CD4-positive, CD25-positive, alpha-beta regulatory T cell (primary cell): ENCODE measurements at regions not wholly inside any gene's neighbourhood (a gene's known extent, or its start where the extent isn't known, plus 50 kb on each side); places are given as distances from the start of the nearest gene placed in this dataset.
A peak's percentile ranks its signal among the peaks of the same experiment; 100 is the strongest.
"Not testable (repeated sequence)": the region's sequence is repeated elsewhere in the genome, so short reads cannot be mapped to it uniquely, and the experiment has no call there.

Experiments used
- ATAC-seq, 2 donors: fragments of 150-1000 bp; cut with Tn5 transposase; one replicate each; pipeline ENCODE4 v1.10.0; 2021; ENCODE audit warnings: low read depth in 2 of 2, moderate number of reproducible peaks in 2 of 2, moderate library complexity in 1 of 2
- DNase-seq, 3 donors: peaks; one replicate each; pipeline versions ENCODE4 v3.0.0 to v3.0.0-alpha.2; 2012 to 2022; ENCODE audit warnings: mixed read lengths in 1 of 3
- H3K27ac ChIP-seq: one replicate; pipeline ENCODE4 v1.7.0; 2013; ENCODE audit warnings: mild to moderate bottlenecking, low read length; ENCODE audit not compliant: insufficient read depth, poor library complexity, severe bottlenecking
- H3K27me3 ChIP-seq: one replicate; pipeline ENCODE4 v1.7.0; 2013; ENCODE audit warnings: low read length; ENCODE audit not compliant: control insufficient read depth, insufficient read depth
- H3K36me3 ChIP-seq: one replicate; pipeline ENCODE4 v1.7.0; 2013; ENCODE audit warnings: mild to moderate bottlenecking, low read length, moderate library complexity; ENCODE audit not compliant: control insufficient read depth, insufficient read depth
- H3K4me1 ChIP-seq: 2 replicates; pipeline ENCODE4 v1.7.0; 2013; ENCODE audit warnings: mild to moderate bottlenecking, low read length; ENCODE audit not compliant: insufficient read depth, control insufficient read depth, poor library complexity, severe bottlenecking
- H3K4me3 ChIP-seq: one replicate; pipeline ENCODE4 v1.7.0; 2013; ENCODE audit warnings: low read depth, mild to moderate bottlenecking, low read length, moderate library complexity
- H3K9me3 ChIP-seq, 2 experiments: 1 replicate in 1 of 2; 2 replicates in 1 of 2; pipeline ENCODE4 v1.7.0; 2013; ENCODE audit warnings: low read length in 2 of 2, mild to moderate bottlenecking in 1 of 2, moderate library complexity in 1 of 2; ENCODE audit not compliant: control insufficient read depth in 2 of 2
- H3K27ac Mint-ChIP-seq, 3 donors: one replicate each; pipeline ENCODE4 v1.8.0; 2020 to 2022; ENCODE audit warnings: mild to moderate bottlenecking in 3 of 3, mixed read lengths in 3 of 3, moderate library complexity in 2 of 3
- H3K27me3 Mint-ChIP-seq: one replicate; pipeline ENCODE4 v1.8.0; 2022; ENCODE audit warnings: mild to moderate bottlenecking, mixed read lengths
- H3K36me3 Mint-ChIP-seq: one replicate; pipeline ENCODE4 v1.8.0; 2020; ENCODE audit warnings: mixed read lengths
- H3K4me1 Mint-ChIP-seq, 4 donors: one replicate each; pipeline ENCODE4 v1.8.0; 2020 to 2022; ENCODE audit warnings: mixed read lengths in 4 of 4, mild to moderate bottlenecking in 1 of 4
- H3K4me3 Mint-ChIP-seq, 4 donors: one replicate each; pipeline ENCODE4 v1.8.0; 2020 to 2022; ENCODE audit warnings: mild to moderate bottlenecking in 4 of 4, mixed read lengths in 4 of 4, moderate library complexity in 3 of 4
- H3K9me3 Mint-ChIP-seq, 7 donors: one replicate each; pipeline ENCODE4 v1.8.0; 2020 to 2022; ENCODE audit warnings: mixed read lengths in 7 of 7, mild to moderate bottlenecking in 3 of 7, moderate library complexity in 2 of 7

- no peak overlapping the region for H3K27ac ChIP-seq
- H3K4me3 ChIP-seq, result no peak overlapping the region
- Mint-ChIP-seq H3K4me3 (no peak overlapping the region), H3K27me3 (peaks cover 10% of the 10 kb centered on the region), H3K36me3 (no peaks in the 10 kb centered on the region), H3K27ac (no peak overlapping the region), H3K9me3 (peaks cover 0 to 4% (median 0%) of the 10 kb centered on the region in 7 donors), H3K4me1 (peaks cover 0 to 19% (median 11%) of the 10 kb centered on the region in 4 donors)
- ATAC-seq, result no peak
- H3K9me3 ChIP-seq, result no peaks in the 10 kb centered on the region
- no peak for DNase-seq
- H3K4me1 ChIP-seq, result peaks cover 5% of the 10 kb centered on the region
- H3K36me3 ChIP-seq, result no peaks in the 10 kb centered on the region
- no peaks in the 10 kb centered on the region for H3K27me3 ChIP-seq
Observed at GRCh38 chr1:101448018-101448417, 211.2 kb downstream of the S1PR1 start.

- H3K27me3 ChIP-seq, H3K27ac ChIP-seq, ATAC-seq, H3K4me3 ChIP-seq, DNase-seq, H3K4me1 ChIP-seq, H3K9me3 Mint-ChIP-seq, H3K4me3 Mint-ChIP-seq, H3K36me3 Mint-ChIP-seq, H3K9me3 ChIP-seq, H3K27ac Mint-ChIP-seq, H3K27me3 Mint-ChIP-seq, H3K36me3 ChIP-seq: not testable (repeated sequence)
- peaks cover 6 to 32% (median 22%) of the 10 kb centered on the region in 4 donors for H3K4me1 Mint-ChIP-seq
Observed at GRCh38 chr1:101450691-101451090, 213.9 kb downstream of the S1PR1 start.

- Mint-ChIP-seq H3K36me3 (no peaks in the 10 kb centered on the region), H3K9me3 (peaks cover 0 to 7% (median 0%) of the 10 kb centered on the region in 7 donors), H3K27me3 (peaks cover 13% of the 10 kb centered on the region), H3K4me3 (no peak overlapping the region), H3K4me1 (peaks cover 6 to 32% (median 22%) of the 10 kb centered on the region in 4 donors), H3K27ac (peak overlapping the region in 1 of 3 donors; percentile 77)
- no peak for ATAC-seq
- DNase-seq, result peak in 1 of 3 donors; percentile 38
- Histone ChIP-seq H3K9me3 (no peaks in the 10 kb centered on the region), H3K27me3 (peaks cover 4% of the 10 kb centered on the region), H3K36me3 (no peaks in the 10 kb centered on the region), H3K4me1 (peaks cover 5% of the 10 kb centered on the region), H3K27ac (no peak overlapping the region), H3K4me3 (no peak overlapping the region)
Observed at GRCh38 chr1:101451888-101452287, 215.1 kb downstream of the S1PR1 start.

- H3K36me3 Mint-ChIP-seq, result no peaks in the 10 kb centered on the region
- H3K27ac Mint-ChIP-seq, result no peak overlapping the region
- Histone ChIP-seq H3K27ac (no peak overlapping the region), H3K4me3 (no peak overlapping the region), H3K4me1 (peaks cover 5% of the 10 kb centered on the region), H3K27me3 (peaks cover 4% of the 10 kb centered on the region), H3K9me3 (no peaks in the 10 kb centered on the region), H3K36me3 (no peaks in the 10 kb centered on the region)
- peaks cover 0 to 7% (median 0%) of the 10 kb centered on the region in 7 donors for H3K9me3 Mint-ChIP-seq
- H3K4me3 Mint-ChIP-seq, result no peak overlapping the region
- no peak for ATAC-seq
- H3K4me1 Mint-ChIP-seq, result peaks cover 6 to 32% (median 22%) of the 10 kb centered on the region in 4 donors
- DNase-seq, result no peak
- H3K27me3 Mint-ChIP-seq, result peaks cover 19% of the 10 kb centered on the region
Observed at GRCh38 chr1:101452825-101453224, 216.0 kb downstream of the S1PR1 start.

- Histone ChIP-seq H3K4me3 (peak overlapping the region; percentile 34), H3K27ac (no peak overlapping the region), H3K27me3 (peaks cover 4% of the 10 kb centered on the region), H3K9me3 (no peaks in the 10 kb centered on the region), H3K4me1 (peaks cover 5% of the 10 kb centered on the region), H3K36me3 (no peaks in the 10 kb centered on the region)
- no peak for ATAC-seq
- DNase-seq, result peak in 1 of 3 donors; percentile 32
- H3K4me3 Mint-ChIP-seq, result no peak overlapping the region
- peaks cover 19% of the 10 kb centered on the region for H3K27me3 Mint-ChIP-seq
- peak overlapping the region in 1 of 3 donors; percentile 4 for H3K27ac Mint-ChIP-seq
- H3K9me3 Mint-ChIP-seq, result peaks cover 0 to 4% (median 0%) of the 10 kb centered on the region in 7 donors
- H3K36me3 Mint-ChIP-seq, result no peaks in the 10 kb centered on the region
- H3K4me1 Mint-ChIP-seq, result peaks cover 6 to 32% (median 22%) of the 10 kb centered on the region in 4 donors
Observed at GRCh38 chr1:101453844-101454243, 217.0 kb downstream of the S1PR1 start.

GRCh38 chr1:101455166-101455565, 218.3 kb downstream of the S1PR1 start:
- no peak for ATAC-seq

GRCh38 chr1:101460739-101461138, 223.9 kb downstream of the S1PR1 start:
- DNase-seq (no peak), ATAC-seq (no peak)
- H3K27me3 Mint-ChIP-seq, result peaks cover 28% of the 10 kb centered on the region
- Histone ChIP-seq H3K36me3 (no peaks in the 10 kb centered on the region), H3K4me3 (no peak overlapping the region), H3K27ac (no peak overlapping the region), H3K27me3 (peaks cover 5% of the 10 kb centered on the region), H3K4me1 (no peaks in the 10 kb centered on the region), H3K9me3 (peaks cover 0 to 3% of the 10 kb centered on the region in 2 experiments)
- no peaks in the 10 kb centered on the region for H3K36me3 Mint-ChIP-seq
- no peaks in the 10 kb centered on the region for H3K4me1 Mint-ChIP-seq
- no peak overlapping the region for H3K4me3 Mint-ChIP-seq
- no peak overlapping the region for H3K27ac Mint-ChIP-seq
- peaks cover 0 to 2% (median 0%) of the 10 kb centered on the region in 7 donors for H3K9me3 Mint-ChIP-seq

More at GRCh38 chr1:101455166-101455565, 218.3 kb downstream of the S1PR1 start:
- peaks cover 5% of the 10 kb centered on the region for H3K4me1 ChIP-seq
- H3K27ac Mint-ChIP-seq, result peak overlapping the region in 1 of 3 donors; percentile 10
- peaks cover 6 to 32% (median 22%) of the 10 kb centered on the region in 4 donors for H3K4me1 Mint-ChIP-seq
- H3K36me3 Mint-ChIP-seq, result no peaks in the 10 kb centered on the region
- H3K9me3 ChIP-seq, result no peaks in the 10 kb centered on the region
- no peak overlapping the region for H3K27ac ChIP-seq
- H3K36me3 ChIP-seq, result no peaks in the 10 kb centered on the region
- no peak overlapping the region for H3K4me3 ChIP-seq
- peaks cover 5% of the 10 kb centered on the region for H3K27me3 ChIP-seq
- peaks cover 13% of the 10 kb centered on the region for H3K27me3 Mint-ChIP-seq
- no peak overlapping the region for H3K4me3 Mint-ChIP-seq
- H3K9me3 Mint-ChIP-seq, result peaks cover 0 to 4% (median 0%) of the 10 kb centered on the region in 7 donors
- no peak for DNase-seq

GRCh38 chr1:101463195-101463594, 226.4 kb downstream of the S1PR1 start:
- Histone ChIP-seq H3K9me3 (peaks cover 0 to 3% of the 10 kb centered on the region in 2 experiments), H3K4me1 (no peaks in the 10 kb centered on the region), H3K4me3 (no peak overlapping the region), H3K27ac (no peak overlapping the region), H3K36me3 (no peaks in the 10 kb centered on the region), H3K27me3 (peaks cover 1% of the 10 kb centered on the region)
- no peak overlapping the region for H3K4me3 Mint-ChIP-seq
- ATAC-seq (no peak), DNase-seq (no peak)
- H3K36me3 Mint-ChIP-seq, result no peaks in the 10 kb centered on the region
- no peaks in the 10 kb centered on the region for H3K4me1 Mint-ChIP-seq
- H3K27me3 Mint-ChIP-seq, result peaks cover 22% of the 10 kb centered on the region
- no peak overlapping the region for H3K27ac Mint-ChIP-seq
- H3K9me3 Mint-ChIP-seq, result peaks cover 0 to 2% (median 0%) of the 10 kb centered on the region in 7 donors
